ENCODE measurements at regions not wholly inside any gene's neighbourhood (a gene's known extent, or its start where the extent isn't known, plus 50 kb on each side); places are given as distances from the start of the nearest gene placed in this dataset.
A peak's percentile ranks its signal among the peaks of the same experiment; 100 is the strongest.
"Not testable (repeated sequence)": the region's sequence is repeated elsewhere in the genome, so short reads cannot be mapped to it uniquely, and the experiment has no call there.

DNA sequence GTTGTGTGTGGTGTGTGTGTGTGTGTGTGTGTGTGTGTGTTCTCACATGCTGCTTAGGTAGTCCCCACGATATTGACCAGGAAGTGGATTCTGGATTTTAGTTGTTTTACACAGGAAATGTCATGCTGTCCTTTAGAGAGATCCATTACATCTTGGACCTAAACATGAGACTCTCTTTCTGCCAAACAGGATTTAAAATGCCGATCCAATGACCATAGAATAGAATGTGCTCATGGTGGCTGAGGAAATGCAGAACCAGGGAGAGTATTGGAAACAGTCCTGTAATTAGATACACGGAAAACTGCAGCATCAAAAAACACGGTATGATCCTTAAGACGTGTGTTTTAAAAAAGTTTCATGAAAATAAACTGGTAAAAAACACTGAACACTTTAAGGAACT, 347.8 kb upstream of the FRG1 start:
- DNase-seq (ENCODE audit: low spot score) = no peak

DNA sequence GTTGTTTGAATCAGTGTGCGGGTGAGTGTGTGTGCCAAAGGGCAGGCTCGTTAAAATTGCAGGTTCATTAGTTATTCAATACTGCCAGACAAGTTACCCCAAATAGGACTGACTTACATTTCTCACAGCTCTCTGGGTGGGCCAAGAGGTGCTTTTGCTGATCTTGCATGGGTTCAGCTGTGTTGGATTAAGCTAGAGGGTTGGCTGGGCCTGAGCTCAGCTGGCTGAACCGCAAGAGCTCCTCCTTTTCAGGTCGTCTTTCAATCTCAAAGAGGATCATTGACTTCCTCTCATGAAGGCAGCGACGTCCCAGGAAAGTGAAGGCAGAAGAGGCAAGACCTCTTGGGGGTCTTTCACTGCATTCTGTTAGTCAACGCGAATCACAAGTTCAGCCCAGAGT, 343.3 kb upstream of the FRG1 start:
- no peak for DNase-seq (ENCODE audit: low spot score)

DNA sequence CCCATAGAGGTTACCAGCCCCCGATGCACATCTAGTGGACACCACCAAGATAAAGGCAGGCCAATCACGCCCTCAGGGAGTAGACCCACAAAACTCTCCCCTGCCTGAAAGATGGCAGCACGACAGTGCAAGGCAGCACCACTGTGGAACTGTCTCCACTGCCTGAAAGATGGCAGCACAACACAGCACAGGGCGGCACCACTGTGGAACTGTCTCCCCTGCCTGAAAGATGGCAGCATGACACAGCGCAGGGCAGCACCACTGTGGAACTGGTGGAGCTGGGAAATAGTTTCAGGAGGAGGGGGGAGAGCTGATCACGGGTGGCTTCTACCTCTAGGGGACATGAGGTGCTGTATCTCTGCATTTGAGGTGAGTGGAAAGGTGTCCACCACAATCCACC, 340.4 kb upstream of the FRG1 start:
- DNase-seq (ENCODE audit: low spot score) = no peak

DNA sequence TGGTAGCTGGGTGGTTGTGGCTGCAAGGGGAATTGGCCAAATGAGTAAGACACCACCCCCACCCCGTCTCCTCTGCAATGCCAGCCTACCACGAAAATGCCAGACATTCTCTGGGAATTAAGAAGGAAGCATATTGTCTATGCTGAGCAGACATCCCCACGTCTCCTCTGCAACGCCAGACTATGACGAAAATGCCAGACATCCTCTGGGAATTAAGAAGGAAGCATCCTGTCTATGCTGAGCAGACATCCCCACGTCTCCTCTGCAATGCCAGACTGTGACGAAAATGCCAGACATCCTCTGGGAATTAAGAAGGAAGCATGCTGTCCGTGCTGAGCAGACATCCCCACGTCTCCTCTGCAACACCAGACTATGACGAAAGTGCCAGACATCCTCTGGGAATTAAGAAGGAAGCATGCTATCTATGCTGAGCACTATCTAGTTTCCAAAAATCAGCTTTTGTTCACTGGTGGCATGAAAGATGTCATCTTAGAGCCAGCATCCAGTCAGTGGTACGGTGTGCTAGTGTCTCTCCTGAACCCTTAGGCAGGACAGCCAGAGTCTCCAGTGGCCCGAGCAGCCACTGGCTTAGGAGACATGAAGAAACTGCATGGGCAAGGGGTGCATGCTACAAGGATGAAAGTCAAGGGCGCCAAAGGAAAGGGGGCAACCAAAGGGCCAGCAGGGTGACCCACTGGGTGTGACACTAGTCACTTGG, 339.8 kb upstream of the FRG1 start:
- DNase-seq (ENCODE audit: low spot score) = peak; percentile 9

DNA sequence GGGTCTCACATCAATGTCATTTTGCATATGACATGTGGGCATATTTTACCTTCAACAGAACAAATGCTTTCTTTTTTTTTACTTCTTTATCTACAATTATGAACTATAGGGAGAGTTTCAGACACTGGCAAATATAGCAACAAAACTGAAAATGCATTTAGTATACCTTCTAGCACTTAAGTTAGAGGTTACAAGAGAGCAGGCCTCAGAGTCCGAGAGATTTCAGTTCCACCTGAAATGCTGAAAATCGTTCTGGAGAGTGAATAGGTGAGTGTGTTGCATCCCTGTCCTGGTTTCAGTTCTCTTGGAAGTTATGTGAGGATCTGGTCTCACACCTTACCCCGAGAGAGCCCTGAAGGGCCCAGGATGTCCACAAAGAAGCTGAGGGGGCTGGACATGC, 337.8 kb upstream of the FRG1 start:
- not testable (repeated sequence) for DNase-seq (ENCODE audit: low spot score)

DNA sequence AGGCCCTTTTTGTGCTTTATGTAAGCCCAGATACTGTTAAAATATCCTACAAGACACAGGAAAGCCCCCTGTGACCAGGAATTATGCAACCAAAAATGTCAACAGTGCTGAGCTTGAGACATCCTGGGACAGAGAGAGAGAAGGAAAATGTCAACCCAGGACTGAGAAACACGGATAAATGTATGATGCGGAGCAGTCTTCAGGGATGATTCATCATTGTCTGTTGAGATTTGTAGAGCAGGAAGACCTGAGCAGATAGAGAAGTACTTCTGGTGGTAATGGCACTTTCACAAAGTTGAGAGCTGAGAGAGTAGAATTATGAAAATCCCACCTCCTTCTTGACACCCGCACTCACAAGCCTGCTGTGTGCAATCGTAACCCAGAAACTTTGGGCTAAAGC, 330.1 kb upstream of the FRG1 start:
- not testable (repeated sequence) for DNase-seq (ENCODE audit: low spot score)

DNA sequence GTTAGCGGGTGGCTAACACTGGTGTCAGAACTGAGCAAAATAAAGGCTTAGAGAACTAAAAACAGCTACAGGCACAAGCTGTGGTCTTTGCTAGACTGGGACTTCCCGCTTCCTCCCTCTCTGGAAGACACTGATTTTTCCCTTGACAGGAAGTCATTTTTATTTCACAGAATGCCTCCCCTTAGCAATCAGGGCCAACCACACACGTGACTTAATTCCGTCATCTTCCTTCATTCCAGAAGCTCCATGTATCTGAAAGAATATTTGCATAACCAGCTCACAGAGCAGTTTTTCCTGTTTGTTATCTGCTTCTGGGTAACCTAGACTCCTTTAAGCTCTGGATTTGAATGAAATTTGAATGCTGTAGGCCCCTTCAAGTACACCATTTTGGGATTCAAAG, 327.5 kb upstream of the FRG1 start:
- DNase-seq (ENCODE audit: low spot score) = peak; percentile 3

DNA sequence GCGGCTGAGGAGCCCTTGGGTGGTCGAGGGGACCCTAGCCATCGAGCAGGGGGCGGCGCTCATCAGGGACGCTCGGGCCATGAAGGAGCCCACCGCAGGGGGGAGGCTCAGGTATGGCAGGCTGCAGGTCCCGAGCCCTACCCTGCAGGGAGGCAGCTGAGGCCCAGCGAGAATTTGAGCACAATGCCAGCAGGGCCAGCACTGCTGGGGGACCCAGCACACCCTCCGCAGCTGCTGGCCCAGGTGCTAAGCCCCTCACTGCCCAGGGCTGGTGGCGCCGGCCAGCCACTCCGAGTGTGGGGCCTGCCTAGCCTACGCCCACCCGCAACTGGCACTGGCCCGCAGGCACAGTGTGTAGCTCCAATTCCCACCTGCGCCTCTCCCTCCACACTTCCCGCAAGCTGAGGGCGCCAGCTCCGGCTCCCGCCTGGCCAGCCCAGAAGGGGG, 325.4 kb upstream of the FRG1 start:
- no peak for DNase-seq (ENCODE audit: low spot score)

DNA sequence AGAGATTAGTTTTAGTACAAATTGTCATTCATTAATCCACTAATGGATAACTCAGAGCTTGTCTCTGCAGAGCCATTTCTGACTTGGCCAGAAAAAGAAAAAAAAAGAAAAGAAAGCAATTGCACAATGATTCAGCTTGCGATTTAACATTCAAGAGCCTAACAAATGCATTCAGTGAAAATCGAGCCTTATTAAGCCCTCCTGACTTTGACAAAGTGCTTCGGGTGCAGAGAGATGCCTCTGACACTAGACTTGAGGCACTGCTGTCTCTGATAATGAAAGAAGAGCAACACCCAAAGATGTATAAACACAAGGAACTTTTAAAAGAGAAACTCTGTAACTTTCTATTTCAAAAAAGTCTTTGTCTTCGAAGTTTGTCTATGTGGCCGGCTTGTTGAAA, 322.9 kb upstream of the FRG1 start:
- not testable (repeated sequence) for DNase-seq (ENCODE audit: low spot score)

DNA sequence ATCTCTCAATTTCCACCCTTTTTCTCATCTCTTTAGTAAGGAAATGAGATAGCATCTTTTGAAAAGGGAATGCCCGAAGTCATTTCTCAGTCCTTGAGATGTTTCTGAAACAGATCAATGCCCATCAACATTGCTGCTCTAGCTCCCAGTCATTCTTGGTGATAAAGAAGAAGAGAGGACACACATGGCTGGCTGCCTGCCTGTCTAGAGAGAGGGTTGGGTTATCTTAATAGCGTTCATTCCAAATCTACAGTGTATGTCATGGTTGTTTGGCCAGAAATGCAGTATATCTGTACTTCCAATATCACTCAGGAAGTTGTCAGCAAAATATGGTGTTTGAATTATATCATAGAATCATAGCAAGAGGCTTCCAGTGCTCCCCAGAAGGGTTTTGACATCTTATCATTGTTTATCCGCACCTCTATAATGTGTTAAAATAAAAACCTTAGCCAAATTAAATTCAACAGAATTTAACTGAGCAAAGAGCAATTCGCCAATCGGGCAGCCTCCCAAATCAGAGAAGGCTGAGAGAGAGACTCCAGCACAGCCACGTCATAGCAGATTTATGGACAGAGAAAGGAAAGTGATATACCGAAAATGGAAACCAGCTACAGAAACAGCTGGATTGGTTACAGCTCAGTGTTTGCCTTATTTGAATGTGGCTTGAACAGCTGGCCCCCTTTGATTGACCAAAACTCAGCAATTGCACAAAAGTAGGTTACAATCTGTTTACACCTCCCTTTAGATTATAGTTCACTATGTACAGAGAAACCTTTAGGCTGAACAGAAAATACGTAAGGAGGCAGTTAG, 321.0 kb upstream of the FRG1 start:
- not testable (repeated sequence) for DNase-seq (ENCODE audit: low spot score)

DNA sequence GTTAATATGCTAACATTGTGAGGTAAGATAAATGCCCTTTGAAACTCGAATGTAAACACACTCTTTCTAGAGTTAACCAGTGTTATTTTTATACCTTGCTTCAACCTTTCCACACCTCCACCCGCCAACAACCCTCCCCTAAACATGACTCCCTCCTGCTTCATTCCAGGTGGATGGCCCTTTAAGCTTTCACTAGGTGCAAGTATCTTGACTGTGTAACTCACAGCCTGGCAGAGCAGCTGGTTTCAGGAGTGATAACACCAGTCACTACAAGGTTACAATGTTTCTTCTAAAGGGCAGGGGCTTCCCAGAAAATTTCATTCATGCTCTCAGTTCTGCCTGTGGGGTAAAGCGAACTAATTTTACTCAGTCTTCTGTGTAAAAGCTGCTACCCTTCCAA, 318.1 kb upstream of the FRG1 start:
- not testable (repeated sequence) for DNase-seq (ENCODE audit: low spot score)

DNA sequence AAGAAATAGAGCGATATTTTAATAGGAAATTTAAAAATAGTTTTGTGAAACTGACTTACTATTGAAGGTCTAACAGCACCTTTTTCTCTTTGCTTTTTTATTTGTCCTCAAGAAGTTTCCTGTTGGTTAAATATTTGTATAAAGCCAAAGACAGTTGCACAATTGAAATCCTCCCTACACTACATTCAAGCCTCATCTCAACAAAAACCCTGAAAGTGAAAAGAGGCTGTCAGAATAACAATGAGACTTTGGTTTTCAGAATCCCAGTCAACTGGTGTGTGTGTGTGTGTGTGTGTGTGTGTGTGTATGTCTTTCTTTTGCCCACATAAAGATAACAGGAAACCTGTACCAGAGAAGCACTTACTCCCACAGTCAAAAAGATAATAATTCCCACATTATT, 313.6 kb upstream of the FRG1 start:
- DNase-seq (ENCODE audit: low spot score) = not testable (repeated sequence)

DNA sequence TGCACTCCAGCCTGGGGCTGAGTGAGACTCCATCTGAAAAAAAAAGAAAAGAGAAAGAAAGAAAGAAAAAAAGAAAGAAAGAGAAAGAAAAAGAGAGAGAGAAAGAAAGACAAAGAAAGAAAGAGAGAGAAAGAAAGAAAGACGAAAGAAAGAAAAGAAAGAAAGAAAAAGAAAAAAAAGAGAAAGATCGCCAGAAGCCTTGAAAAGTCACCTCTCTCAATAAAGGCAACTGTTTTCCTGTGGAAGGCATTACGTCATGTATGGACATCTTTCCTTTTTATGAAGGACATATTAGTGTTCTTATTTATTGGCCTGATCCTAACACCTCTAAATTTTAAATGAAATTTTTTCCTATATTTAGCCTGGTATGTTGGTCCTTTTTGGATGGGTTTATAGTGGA, 310.9 kb upstream of the FRG1 start:
- DNase-seq (ENCODE audit: low spot score) = not testable (repeated sequence)

DNA sequence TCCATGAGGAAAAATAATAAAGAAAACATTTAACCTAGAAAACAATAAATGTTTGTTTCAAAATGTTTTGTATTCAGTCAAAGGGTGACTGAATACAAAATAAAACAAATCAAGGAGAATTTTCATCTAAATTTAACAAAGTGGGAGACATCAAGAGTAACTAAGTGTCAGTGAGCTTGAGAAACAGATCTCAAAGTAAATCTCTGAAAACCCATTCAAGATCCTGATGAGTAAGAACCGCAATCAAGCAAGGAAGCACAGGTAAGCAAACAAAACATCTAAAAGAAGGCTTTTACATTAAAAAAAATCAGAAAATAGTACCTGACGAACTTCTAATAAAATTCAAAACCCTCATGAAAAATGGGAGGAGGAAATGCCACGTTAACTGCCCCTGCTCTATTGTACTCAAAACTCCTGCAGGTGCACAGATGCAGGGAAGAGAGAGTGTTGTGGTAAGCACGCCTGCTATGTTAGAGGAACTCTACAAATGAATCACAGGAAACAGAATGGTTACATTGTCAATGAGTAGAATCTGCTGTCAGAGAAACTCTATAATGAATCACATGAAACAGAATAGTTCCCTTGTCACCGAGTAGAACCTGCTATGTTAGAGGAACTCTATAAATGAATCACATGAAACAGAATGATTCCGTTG, 309.6 kb upstream of the FRG1 start:
- DNase-seq (ENCODE audit: low spot score) = not testable (repeated sequence)

DNA sequence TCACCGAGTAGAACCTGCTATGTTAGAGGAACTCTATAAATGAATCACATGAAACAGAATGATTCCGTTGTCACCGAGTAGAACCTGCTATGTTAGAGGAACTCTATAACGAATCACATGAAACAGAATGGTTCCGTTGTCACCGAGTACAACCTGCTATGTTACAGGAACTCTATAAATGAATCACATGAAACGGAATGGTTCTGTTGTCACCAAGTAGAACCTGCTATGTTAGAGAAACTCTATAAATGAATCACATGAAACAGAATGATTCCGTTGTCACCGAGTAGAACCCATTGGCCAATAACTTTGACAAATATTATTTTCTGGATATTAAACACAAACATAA, 309.1 kb upstream of the FRG1 start:
- not testable (repeated sequence) for DNase-seq (ENCODE audit: low spot score)

DNA sequence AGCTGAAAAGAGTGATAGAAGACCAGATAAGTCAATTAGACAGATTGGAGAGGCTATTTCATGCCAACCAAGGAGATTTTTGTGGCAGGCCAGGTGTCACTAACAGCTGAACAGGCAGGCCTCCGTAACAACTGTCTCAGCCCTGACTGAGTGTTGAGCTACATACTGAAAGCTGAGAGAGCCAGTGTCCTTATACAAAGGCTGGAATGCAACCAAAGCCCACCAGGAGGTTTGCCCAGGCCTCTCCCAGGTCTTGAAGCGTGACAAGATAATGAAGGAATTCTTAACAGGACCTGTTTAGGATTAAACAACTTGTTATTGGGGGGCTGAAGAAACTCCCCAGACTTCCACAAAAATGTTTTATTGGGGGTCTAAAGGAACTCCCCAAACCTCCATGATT, 290.2 kb upstream of the FRG1 start:
- not testable (repeated sequence) for DNase-seq (ENCODE audit: low spot score)

DNA sequence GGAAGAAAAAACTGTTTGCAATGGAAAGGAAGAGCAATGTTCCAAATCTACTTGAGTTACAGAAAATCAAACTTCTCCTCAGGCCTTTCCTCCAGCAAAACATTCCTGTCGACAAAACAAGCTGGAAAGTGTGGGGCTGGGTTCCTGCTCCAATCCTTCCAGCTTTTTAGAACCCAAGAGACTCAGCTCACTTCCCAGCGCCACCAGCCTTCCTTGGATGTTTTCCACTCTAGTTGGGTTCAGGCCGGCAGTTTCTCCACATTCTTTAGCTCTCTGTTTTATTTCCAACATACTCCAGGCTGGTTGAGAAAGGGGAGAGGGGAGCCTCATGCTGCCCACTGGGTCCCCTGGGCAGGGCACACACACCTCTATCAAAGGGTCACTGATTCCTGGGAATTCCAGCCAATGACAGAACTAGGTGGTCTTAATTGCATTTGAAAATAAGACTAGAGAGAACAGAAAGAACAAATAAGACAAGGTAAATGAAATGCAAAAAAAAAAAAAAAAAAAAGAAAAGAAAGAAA, 287.5 kb upstream of the FRG1 start:
- not testable (repeated sequence) for DNase-seq (ENCODE audit: low spot score)

DNA sequence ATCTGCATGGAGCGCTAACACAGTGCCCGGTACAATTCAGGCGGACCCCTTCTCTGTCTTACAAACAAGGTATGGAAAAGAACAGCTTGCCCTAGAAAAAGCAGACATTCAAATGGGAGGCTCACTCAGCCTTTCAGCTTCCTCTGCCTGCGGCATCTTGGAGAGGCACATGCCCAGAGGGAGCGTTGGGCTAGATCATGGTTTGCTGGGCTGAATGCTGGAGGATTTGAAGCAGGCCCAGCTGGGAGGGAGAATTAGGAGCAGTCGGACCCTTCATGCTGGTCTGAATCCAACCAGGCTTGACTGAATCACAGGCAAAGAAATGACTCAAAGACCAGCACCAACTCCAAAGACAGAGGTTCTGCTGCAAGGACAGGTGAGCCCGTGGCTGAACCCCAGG, 286.7 kb upstream of the FRG1 start:
- DNase-seq (ENCODE audit: low spot score) = not testable (repeated sequence)

DNA sequence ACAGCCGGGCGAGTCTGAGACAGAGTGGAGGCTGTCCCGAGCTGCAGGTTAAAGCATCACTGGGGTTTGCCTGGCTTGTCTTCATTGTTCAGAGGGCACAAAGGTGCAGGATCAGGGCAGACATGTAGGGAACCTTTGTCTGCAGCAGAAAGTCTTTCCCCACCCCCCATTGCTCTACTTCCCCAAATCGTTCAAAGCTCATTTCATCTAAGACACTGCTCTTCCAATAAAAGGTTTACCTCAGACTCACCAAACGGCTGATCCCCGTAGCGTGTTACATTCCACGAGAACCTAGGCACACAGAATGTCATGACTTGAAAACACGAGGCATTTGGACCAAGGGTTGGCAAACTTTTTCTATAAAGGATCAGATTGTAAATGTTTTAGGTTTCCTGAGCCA, 286.3 kb upstream of the FRG1 start:
- DNase-seq (ENCODE audit: low spot score) = not testable (repeated sequence)

DNA sequence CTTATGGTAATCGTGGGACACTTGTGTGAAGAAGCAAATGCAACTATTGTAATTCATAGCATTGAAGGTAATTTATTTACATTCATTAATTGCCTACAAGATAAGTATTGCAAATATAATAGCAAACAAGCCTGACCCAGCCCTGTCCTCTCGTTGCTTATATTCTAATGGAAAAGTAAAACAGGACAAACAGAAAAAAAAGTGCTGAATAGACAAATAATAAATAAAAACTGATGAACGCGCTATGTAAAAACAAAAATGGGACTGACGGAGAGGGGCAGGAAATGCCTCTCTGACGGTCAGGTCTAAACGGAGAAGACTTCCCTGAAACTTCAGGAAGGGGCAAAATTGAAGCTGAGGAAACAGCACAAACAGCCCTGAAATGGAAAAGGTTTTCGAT, 284.9 kb upstream of the FRG1 start:
- DNase-seq (ENCODE audit: low spot score) = not testable (repeated sequence)

DNA sequence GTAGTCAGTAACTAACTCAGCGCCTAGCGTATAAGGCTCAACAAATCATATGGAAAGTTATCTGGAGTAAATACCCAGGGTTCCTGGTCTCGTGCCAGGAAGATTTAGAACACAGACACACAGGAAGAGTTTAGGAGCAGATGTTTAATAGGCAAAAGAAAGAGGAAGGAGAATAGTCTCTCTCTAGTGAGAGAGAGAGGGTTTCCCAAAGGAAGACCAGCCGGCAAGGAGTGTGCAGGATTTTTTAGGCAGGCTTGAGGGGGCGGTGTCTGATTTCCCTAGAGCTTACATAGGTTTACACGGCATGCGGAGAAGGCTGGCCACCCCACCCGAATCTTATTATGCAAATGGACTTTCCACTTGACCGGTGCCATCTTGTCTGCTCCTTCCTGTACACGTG, 284.0 kb upstream of the FRG1 start:
- peak; percentile 59 for DNase-seq (ENCODE audit: low spot score)

DNA sequence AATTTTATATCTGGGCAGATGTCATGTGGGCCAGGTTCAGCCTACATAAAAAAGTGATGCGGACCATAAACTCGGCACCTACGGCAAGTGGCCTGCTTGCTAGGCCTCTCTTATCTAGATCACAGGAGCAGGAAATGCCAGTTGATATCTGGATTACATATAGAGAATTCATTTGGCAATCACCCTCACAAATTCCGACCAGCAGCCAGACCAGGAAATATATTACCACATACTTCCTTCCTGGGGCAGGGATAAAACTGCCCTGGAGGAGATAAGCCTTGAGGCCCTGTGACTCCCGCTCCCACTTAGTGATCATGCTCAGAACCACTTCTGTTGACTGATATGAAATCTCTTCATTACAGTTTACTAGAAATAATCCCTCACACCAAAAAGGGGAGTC, 282.4 kb upstream of the FRG1 start:
- peak; percentile 15 for DNase-seq (ENCODE audit: low spot score)
